ENCODE measurements at regions not wholly inside any gene's neighbourhood (a gene's known extent, or its start where the extent isn't known, plus 50 kb on each side); places are given as distances from the start of the nearest gene placed in this dataset.

DNA sequence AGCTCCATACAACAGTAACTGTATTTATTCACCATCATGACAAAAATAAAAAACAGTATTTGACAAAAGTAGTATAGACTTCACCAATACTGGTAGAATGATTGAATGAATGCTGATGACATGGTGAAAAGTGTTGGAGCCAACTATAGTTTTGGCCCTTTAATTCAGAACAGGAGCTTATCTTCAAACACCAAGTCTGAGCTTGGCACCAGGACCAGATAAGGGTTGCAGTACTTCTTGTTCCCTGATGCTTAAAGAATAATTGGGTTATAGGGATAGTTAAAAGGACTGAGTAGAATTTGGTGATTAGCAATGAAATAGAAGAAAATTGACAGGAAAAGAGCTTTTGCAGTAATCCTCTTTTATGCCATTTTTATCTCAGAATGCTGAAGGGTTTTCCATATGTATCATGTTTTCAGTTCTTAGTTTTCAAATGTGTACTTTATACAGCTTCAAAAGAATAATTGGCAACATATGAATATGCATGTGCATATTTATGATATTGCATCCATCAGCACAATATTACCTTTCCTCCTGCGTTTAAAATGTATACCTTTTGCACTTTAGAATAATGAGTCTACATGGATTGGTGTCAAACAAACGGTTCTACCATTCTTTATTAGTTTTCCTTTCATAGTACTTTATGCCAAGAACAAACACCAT lies 214.2 kb upstream of the ARHGAP42 start:
- TF ChIP-seq, protein P1, sequence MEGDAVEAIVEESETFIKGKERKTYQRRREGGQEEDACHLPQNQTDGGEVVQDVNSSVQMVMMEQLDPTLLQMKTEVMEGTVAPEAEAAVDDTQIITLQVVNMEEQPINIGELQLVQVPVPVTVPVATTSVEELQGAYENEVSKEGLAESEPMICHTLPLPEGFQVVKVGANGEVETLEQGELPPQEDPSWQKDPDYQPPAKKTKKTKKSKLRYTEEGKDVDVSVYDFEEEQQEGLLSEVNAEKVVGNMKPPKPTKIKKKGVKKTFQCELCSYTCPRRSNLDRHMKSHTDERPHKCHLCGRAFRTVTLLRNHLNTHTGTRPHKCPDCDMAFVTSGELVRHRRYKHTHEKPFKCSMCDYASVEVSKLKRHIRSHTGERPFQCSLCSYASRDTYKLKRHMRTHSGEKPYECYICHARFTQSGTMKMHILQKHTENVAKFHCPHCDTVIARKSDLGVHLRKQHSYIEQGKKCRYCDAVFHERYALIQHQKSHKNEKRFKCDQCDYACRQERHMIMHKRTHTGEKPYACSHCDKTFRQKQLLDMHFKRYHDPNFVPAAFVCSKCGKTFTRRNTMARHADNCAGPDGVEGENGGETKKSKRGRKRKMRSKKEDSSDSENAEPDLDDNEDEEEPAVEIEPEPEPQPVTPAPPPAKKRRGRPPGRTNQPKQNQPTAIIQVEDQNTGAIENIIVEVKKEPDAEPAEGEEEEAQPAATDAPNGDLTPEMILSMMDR (IDR thresholded peaks at IDR 0.05) = no peak
- TF ChIP-seq POLR2AphosphoS5 (IDR thresholded peaks at IDR 0.05) = no peak

All from prostate gland (tissue), 2 donors.